HG03064 (cell line): ENCODE measurements at regions not wholly inside any gene's neighbourhood (a gene's known extent, or its start where the extent isn't known, plus 50 kb on each side); places are given as distances from the start of the nearest gene placed in this dataset.

Experiments used
- ATAC-seq: cut with Tn5 transposase; IDR thresholded peaks from one replicate; pipeline ENCODE4 v1.9.1; 2021; ENCODE audit warnings: low read depth; ENCODE audit not compliant: unreplicated experiment

DNA sequence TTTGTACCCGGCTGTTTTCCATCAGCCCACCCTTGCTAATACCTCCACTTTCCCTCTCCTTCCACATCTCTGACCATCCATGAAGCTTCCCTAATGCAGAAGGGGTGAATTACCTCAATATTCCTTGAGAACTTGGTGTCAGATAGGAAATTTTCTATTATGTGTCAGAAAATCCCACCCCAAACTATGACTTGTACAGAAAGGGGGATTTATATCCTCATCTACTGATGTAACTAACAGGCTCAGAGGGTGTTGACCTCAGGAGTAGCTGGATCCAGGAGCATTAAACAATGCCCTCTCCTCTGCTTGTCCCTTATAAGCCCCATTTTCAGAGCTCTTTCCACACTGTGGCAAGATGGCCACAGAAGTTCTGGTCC, 242.8 kb upstream of the TLE3 start:
- ATAC-seq = no peak

DNA sequence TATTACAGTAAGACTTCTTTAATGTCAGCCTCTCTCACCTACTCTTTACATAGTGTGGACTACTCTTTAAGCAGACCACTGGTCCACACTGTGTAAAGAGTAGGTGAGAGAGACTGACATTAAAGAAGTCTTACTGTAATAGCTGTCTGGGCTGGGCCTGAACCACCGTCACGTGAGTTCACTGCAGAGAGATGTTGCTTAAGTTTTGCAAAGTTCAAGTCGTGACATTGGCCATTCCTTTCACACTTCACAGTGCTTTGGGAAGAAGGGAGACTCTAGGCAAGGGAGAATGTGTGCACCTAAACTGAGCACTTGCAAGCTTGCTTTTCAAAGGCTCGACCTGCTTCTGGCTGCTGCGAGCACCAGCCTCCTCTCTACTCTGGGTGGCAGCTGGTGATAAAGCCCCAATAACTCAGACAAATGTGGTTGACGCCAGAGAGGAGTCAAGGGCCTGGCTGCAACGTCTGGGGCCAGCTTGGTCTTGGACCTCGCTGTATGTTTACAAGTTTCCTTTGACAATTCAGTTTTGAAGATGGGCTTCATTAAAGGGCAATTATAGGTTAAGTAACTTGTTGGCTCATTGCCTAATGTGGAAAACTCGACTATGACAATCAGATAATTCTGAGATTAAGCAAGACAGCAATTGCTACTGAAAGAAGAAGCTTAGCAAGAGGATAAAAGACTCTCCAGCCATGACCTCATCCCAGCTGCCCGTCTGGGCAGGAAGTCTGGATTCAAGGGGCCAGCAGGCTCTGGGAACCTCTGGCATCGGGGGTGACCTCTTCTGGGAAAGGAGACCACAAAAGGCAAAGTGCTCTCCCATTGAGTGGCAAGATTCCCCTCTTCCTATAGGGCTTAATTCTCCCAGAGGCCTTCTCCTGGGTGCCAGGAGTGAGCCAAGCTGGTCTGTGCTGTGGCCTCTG, 242.1 kb upstream of the TLE3 start:
- ATAC-seq = no peak

DNA sequence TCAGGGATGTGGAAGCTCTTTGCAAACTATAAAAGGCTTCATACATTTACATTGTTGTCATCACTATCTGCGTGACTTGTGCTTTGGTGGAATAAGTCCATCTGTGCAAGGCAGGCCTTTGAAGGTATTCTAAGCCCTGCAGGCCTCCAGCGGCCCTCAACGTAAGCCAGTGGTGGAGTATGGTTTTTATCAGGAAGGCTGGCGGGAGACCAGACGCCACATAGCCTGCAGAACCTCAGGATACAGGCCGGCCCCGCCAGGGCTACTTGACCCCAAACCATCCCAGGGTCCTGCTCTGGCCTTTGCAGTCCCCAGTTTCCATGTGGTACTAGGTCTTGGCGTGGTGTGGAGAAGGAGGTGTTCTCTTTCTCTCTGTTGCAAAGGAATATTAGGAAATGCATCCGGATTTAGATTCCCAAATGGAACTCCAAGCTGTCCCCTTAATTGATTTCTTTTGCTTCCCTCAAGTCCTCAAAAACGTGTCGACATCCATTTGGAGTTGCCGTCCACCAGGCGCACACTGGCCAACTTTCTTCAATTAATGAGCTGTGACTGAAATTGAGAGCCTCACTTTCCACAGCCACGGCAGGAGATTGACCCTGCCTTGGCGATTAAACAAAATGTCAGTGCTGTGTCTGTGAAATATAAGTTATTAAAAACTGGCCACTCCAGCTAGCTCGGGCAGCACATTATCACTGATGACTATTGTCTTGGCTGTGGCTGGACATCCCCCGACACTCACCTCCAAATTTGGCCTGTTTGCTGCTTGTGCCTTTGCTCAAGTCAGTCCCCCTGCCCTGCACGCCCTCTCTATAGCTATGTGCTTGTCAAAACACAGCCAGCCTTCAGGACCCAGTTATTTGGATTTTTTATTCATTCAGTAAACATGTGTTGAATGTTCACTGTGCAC, 239.8 kb upstream of the TLE3 start:
- ATAC-seq = no peak

DNA sequence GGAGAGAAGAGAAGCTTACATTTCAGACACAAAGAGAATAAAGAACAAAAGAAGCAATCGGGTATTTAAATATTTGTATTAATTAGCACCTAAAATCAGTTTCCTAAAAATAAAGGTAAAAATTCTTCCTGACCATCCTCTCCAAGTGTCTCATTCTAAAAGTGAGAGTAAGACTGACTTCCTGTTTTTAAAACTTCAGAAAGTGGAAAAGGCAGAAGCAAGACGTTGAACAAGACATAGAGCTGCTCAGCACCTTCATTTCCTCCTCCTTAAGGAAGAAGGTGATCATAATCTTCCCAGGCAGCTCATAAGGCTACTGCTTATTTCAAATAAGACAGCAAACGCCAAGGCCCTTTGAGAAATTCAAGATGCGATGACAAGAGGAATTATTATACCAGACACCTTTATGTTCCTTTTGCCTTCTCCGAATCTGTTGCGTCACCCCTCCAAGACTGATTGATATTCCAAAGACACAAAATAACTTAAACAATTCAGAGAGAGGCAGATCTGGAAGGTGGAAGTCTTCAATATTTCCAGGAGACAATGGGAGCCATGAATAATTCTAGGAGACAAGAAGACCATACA, 238.8 kb upstream of the TLE3 start:
- ATAC-seq = no peak

DNA sequence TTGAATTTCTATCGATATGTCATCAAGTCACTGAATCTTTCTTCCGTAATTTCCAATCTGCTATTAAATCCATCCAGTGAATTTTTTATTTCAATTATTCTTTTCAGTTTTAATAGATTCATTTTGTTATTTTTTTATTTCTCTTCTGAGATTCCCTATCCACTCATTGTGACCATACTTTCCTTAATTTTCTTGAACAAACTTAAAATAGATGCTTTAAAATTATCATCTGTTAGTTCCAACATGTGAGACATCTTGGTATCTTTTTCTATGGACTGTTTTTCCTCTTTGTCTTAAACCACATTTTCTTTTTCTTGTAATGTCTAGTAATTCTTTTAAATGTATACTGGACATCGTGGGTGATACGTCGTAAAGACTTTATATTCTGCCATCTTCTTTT, 236.6 kb upstream of the TLE3 start:
- no peak for ATAC-seq

DNA sequence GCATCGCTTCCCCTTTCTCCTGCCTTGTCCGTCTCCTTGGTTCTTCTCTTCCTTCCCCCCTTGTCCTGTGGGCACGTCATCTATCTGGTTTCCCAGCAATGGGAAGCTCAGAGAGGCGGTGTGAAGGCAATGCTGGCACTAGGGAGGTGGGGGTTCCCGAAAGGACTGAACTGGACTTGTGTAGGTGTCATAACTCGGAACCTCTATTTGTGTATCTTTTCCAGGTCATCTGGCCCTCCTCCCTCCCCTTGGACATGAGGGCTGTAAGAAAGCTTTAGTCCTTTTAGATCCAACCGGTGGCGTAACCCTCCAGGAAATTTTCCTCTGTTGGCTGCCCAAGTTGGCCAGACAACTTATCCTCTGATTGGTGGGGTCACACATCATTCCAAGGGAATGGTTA, 231.5 kb upstream of the TLE3 start:
- no peak for ATAC-seq

DNA sequence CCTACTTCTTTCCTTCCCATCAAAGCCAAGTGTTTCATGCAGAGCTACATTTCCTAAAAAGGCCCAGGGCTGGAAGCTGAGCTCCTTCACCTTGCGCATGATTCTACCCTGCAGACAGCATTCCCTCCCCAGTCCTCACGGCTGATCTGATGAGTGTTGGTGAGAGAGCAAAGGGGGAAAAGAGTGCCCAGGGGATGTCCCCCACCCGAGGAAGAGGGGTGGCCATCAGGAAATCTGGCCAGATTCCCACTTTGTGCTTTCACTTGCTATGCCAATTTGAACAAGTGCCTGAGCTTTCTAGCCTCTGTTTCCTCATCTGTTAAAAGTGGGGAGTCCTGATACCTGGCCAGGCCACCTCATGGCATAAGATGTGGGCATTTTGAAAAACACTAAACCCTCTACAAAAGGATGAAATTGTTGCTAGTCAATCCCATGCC, 231.0 kb upstream of the TLE3 start:
- ATAC-seq = no peak

DNA sequence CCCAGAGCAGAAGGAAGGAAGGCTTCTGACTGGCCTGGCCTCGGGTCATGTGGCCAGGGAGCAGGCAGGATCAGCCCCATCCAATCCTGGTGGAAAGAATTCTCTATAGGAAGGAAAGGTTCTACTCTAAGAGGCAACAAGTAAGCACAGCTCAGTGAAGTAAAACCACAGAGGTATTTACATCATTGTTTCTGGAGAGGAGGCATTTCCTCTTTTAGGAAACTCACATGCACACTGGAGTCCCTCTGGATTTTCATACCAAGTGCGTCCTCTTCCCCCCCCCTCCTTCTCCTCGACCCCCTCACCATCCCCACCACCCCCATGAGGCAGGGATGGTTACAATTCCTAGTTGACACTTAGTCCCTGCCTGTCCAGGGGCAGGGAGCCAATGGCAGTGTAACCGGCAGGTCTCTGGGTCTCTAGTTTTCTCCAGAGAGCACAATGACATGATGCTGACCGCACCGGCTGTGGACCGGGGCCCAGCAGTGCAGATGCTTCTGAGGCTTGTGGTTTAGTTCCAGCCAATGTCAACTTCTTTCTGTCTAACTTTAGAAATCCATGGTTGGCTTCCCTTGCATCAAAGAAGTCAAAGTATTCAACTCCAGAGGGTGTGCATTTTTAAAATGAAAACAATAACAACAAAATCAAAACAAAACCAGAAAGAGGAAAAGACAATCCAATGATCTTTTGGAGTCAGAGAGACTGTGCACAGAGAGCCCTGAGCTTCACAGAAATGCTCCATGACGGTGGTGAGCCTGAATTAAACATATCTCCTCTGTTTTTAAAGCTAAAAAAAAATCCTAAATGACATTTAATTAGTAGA, 230.3 kb upstream of the TLE3 start:
- ATAC-seq = peak; percentile 67

DNA sequence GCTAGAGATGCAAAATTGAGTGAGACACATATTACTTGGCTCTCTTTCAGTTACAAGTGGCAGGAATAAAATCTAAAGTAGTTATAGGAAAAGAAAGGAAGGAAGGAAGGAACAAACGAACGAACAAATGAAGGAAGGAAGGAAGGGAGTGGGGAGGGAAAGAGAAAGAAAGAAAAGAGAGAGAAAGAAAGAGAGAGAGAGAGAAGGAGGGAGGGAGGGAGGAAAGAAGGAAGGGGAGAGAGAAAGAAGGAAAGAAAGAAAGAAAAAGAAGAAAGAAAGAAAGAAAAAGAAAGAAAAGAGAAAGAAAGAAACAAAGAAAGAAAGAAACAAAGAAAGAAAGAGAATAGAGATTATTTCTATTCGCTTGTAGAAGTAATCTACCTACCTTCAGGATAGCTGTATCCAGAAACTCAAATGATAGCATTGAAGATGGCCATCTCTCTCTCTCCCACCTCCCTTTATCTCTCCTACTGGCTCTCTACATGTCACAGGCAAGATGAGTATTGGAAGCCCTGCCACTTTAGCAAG, 229.7 kb upstream of the TLE3 start:
- ATAC-seq = no peak

DNA sequence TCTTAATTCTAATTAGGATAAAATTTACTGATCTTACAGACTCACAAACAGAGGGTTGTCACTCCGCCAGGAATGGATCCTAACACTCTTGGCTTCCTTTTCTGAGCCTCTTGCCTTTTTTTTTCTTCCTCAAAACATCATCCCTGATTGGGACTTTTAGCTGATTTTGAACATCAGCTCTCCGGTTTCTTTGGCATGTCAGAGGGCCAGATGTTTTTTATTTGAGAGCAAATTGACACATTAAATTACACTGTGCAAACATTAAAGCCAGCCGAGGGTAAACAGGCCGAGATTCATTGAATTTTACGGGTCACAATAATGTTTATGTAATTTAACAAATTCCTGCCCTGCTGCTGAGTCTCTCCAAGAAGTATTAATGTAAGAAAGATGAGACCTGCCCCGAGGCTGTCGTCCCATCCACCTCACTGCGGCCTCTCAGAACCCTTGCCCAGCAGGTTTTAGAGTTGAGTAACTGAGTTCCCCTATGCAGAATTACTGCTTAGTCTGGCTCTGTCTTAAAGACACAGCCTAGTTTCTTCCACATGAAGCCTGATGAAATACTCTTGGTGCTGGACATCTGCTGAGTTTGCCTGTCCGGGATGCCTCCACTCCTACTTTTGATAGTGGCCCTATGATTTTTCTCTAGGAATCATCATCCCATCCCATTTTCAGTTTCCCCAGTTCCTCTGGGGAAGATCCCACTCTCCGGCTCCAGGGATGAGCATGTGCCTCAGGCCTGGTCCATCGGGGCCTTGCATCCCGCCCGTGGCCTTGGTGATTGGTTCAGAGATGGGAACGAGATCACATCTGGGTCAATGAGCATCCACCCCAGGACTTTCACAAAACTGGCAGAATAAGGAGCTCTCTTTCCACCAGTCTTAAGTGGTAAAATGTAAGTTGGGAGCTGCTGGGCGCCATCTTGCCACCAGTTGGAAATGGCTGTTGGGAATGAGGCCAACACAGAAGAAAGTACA, 226.6 kb upstream of the TLE3 start:
- ATAC-seq = no peak

DNA sequence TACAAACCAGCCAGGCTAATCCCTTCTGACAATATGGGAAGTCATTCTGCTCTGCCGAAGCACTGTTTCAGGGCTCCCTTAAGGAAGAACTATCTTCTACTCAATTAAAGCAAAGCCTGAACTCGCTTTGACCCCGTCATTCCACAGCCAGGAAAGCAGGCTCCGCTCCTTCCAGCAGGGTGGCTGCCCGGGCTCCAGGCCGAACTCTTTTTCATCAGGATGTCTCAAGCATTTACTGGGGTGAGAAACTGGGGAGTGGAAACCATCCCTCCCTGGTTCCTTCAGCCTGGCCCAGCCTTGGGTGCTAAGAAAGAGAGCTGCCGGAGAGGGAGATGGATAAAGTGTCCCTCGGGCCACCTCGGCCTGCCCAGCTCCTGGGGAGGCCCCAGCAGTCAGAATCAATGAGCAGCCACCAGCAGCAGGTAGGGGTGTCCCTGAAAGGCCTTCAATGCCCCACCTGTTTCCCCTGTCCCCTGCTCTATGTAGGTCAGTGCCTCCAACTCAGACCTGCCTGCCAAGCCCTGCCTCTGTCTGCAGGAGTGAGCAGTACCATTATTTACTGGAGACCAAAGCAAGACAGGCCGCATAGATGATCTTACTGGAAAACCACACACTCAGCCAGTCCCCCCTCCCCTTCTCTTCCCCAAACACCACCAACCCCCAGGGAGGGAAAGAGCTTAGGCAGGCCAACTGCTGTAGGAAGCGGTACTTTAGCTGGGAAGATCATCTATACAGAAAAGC, 225.6 kb upstream of the TLE3 start:
- no peak for ATAC-seq

DNA sequence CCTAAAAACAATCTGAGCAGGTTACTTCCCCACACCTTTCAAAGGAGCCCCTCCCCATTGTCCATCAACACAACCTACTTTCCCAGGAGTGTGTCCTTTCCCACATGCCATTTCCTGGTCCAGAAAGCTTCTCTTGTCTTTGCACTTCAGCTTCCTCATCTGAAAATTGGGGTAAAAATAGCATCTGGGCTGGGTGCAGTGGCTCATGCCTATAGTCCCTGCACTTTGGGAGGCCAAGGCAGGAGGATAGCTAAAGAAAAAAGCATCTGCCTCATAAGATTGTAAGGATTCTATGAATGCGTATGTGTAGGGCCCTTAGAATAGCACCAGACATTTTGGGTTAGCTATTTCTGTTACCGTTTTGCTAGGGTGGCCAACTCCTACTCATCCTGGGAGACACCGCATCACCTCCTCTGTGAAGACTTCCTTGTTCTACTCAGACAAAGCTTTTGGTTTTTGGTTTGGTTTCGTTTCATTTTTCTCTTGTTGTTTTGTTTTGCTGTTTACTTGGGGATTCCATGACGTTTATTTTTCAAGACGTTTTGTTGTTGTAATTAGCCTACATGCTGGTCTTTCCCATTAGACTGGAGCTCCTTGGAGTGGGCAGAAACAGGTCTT, 224.4 kb upstream of the TLE3 start:
- ATAC-seq = no peak

DNA sequence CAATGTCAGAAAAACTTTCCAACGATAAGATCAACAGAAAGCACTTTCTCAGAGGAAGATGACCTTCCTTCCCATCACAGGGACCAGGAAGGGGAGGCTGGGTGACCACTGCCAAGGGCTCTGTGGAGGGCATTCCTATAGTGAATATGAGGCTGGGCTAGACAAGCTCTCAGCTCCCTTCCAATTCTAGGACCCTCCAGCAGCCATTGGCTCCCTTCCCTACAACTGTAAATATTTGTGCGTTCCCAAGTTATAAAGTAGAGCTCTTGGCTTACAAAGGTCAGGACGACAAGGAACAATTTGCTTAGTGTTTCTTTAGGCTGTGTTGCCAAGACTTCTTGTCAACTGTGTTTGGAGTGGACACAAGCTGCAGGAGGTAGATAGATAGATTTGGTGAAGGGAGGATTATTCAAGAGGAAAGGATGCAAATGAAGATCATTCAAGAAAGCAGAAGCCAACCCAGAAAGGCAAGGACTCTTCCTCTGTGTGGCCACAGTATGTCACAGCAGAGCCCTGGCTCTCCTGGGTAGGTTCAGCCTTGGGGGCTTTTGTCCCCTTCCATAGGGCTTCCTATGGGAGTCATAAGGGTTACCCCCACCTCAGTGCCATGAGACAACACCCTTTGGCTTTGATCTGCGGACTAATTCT, 223.6 kb upstream of the TLE3 start:
- ATAC-seq = no peak

DNA sequence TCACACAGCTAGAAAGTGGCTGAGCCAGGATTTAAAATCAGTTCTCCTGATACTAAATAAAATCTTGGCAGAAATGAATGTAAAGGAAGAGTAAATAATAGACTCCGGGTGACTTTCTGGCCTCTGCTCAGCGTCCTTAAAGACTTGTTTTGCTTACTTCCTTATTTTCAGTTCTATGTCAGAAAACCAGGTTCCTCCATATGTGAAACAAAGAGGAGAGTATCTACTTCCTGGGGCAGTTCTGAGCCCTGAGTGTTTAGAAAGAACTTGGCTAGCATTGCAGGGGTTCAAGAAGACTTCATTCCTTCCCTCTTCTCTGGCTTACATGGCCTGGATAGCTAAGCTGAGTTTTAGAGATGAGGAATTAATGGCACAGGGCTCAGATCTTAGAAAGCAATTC, 222.8 kb upstream of the TLE3 start:
- no peak for ATAC-seq

DNA sequence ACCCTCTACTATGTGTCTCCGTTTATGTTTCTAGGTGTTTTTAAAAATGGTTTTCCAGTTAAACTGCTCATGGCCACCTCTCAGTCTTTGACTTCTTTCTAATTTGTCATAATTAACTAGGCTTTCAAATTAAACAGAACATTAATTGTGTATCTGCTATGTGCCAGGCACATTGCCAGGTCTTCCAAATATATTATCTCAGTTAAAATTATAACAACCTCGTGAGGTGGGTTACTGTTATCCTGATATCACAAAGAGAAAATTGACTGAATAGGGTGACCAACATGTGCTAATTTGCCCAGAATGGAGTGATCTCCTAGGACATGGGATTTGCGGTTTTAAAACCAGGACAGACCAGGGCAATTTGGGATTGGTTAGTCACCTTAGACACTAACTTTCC, 222.4 kb upstream of the TLE3 start:
- ATAC-seq = no peak

DNA sequence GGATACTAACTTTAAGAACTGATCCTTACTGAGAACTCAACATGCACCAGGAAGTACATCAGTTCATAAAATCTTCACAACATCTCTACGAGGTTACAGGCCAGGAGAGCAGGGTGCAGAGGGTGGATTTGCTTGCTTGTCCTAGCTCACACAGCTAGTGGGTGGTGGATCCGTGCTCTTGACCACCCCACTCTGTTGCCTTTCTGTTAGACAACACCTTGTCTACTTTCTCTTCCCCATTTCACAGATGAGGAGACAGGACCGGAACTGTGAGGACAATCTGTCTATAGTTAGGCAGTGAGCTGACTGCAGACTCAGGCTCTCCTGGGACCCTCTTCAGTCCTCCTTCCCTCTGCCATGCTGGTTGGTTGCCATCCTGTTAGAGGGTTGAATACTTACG, 221.7 kb upstream of the TLE3 start:
- peak; percentile 88 for ATAC-seq
